OCI-LY1 (cell line): ENCODE measurements at regions not wholly inside any gene's neighbourhood (a gene's known extent, or its start where the extent isn't known, plus 50 kb on each side); places are given as distances from the start of the nearest gene placed in this dataset.

Source experiments
- CTCF ChIP-seq: fragments of 200-600 bp; sonication (generic), shearing (Covaris generic); IDR thresholded peaks from 2 replicates; pipeline ENCODE4 v1.5.1; 2017; ENCODE audit warnings: mild to moderate bottlenecking, antibody characterized with exemption, low read length, moderate library complexity, mixed read lengths
- EZH2 ChIP-seq: fragments of 200-600 bp; sonication (generic), shearing (Covaris generic); IDR thresholded peaks from 2 replicates; pipeline ENCODE4 v1.8.0; 2017; ENCODE audit warnings: borderline replicate concordance, mixed run types, mild to moderate bottlenecking, antibody characterized with exemption, low read length, moderate library complexity, mixed read lengths

GRCh38 chr11:114909866-114910265, 231.5 kb downstream of the NXPE2 start:
- TF ChIP-seq CTCF, result peak; percentile 12; the same call in 1 of the 2 replicates
- TF ChIP-seq EZH2, result no peak
